Urinary bladder (tissue), 3 donors: ENCODE measurements at regions not wholly inside any gene's neighbourhood (a gene's known extent, or its start where the extent isn't known, plus 50 kb on each side); places are given as distances from the start of the nearest gene placed in this dataset.

Experiments used
- DNase-seq: peaks from one replicate; pipeline ENCODE4 v3.0.0-alpha.2; 2015; ENCODE audit errors: extremely low spot score
- H3K27ac ChIP-seq: one replicate; pipeline ENCODE4 v1.5.1; 2013; ENCODE audit warnings: low read depth, mild to moderate bottlenecking, moderate library complexity
- H3K36me3 ChIP-seq: one replicate; pipeline ENCODE4 v1.6.1; 2013; ENCODE audit warnings: mild to moderate bottlenecking, moderate library complexity; ENCODE audit not compliant: insufficient read depth
- H3K4me1 ChIP-seq: one replicate; pipeline ENCODE4 v1.6.1; 2013; ENCODE audit warnings: mild to moderate bottlenecking, moderate library complexity; ENCODE audit not compliant: insufficient read depth
- H3K4me3 ChIP-seq: one replicate; pipeline ENCODE4 v1.5.1; 2013; ENCODE audit warnings: low read depth, low read length
- WGBS: extraction: QIAGEN DNeasy Blood & Tissue Kit; methylation state at CpG from one replicate; pipeline ENCODE4 v1.1.7; 2013; 5-methylcytosine and 5-hydroxymethylcytosine counted together
- donor health status: healthy with polysubstance abuse.
- donor health status: healthy.

DNA sequence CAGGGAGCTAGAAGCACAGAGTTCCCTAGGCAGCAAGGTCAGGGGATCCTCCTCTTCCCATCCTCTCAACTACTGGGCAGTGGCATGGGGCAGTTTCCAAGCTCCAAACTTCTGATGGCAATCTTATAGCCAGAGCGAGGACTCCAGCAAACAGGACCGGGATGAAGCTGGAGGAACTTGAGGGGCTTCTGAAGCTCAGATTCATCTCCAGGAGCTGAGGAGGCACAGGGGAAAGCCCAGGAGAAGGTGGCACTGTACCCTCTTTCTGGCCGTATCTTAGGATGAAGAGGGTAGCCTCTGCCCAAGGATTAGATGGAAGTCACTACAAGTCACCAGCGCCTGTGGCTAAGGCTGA lies 50.0 kb upstream of the RPL38 start:
- Histone ChIP-seq H3K4me3 (no peak overlapping the region), H3K27ac (no peak overlapping the region), H3K4me1 (no peaks in the 10 kb centered on the region), H3K36me3 (no peaks in the 10 kb centered on the region)
- no peak for DNase-seq
- WGBS: 83% methylated on average over 4 of the region's 4 CpGs
